A673 (cell line): ENCODE measurements at regions not wholly inside any gene's neighbourhood (a gene's known extent, or its start where the extent isn't known, plus 50 kb on each side); places are given as distances from the start of the nearest gene placed in this dataset.
A peak's percentile ranks its signal among the peaks of the same experiment; 100 is the strongest.

ENCODE experiments used
- BruUV-seq: library from RNA; stranded (reverse); fragments of 400-500 nt; replicated peaks from 2 replicates; lab custom pipeline; 2021; lab: Mats Ljungman, UMichigan
- CTCF ChIA-PET: fragments of 300-600 bp; sonication (Branson Sonifier 250); formaldehyde crosslinking; loops from one replicate; lab custom pipeline; 2022; ENCODE audit warnings: antibody characterized with exemption; lab: Charles Lee
- POLR2A ChIA-PET: fragments of 300-600 bp; sonication (Branson Sonifier 250); formaldehyde crosslinking; loops from one replicate; lab custom pipeline; 2022; ENCODE audit warnings: antibody characterized with exemption; ENCODE audit not compliant: low non-redundant PET; lab: Charles Lee
- DNase-seq: peaks from one replicate; pipeline ENCODE4 v3.0.0-alpha.2; 2015; ENCODE audit warnings: low spot score
- H3K27ac ChIP-seq: fragments of 200-600 bp; sonication (generic); 2 replicates; pipeline ENCODE4 v1.5.1; 2016; ENCODE audit warnings: mixed run types, low read depth, mild to moderate bottlenecking, mixed read lengths, antibody characterized with exemption, low read length; ENCODE audit not compliant: poor library complexity, severe bottlenecking
- H3K27me3 ChIP-seq: fragments of 200-600 bp; sonication (generic); replicated peaks from 2 replicates; pipeline ENCODE4 v1.6.1; 2017; ENCODE audit warnings: mixed run types, low read depth, mild to moderate bottlenecking, mixed read lengths, antibody characterized with exemption, low read length; ENCODE audit not compliant: insufficient read depth, poor library complexity
- H3K36me3 ChIP-seq: fragments of 200-600 bp; sonication (generic); 2 replicates; pipeline ENCODE4 v1.6.1; 2016; ENCODE audit warnings: mixed run types, mild to moderate bottlenecking, mixed read lengths, antibody characterized with exemption, low read length; ENCODE audit not compliant: insufficient read depth, poor library complexity, severe bottlenecking
- H3K4me1 ChIP-seq: fragments of 200-600 bp; sonication (generic); 2 replicates; pipeline ENCODE4 v1.6.1; 2017; ENCODE audit warnings: mixed run types, mild to moderate bottlenecking, mixed read lengths, antibody characterized with exemption, low read length; ENCODE audit not compliant: insufficient read depth, poor library complexity, severe bottlenecking
- H3K4me3 ChIP-seq: fragments of 200-600 bp; sonication (generic); 2 replicates; pipeline ENCODE4 v1.5.1; 2016; ENCODE audit warnings: low read depth, mixed run types, mild to moderate bottlenecking, mixed read lengths, low read length; ENCODE audit not compliant: poor library complexity, severe bottlenecking
- H3K9me3 ChIP-seq: fragments of 200-600 bp; sonication (generic); 2 replicates; pipeline ENCODE4 v1.6.1; 2016; ENCODE audit warnings: mixed run types, low read depth, mild to moderate bottlenecking, mixed read lengths, antibody characterized with exemption, low read length; ENCODE audit not compliant: poor library complexity, severe bottlenecking
- CTCF ChIP-seq: fragments of 300-800, 200-600 bp; sonication (generic); conservative IDR thresholded peaks from 2 replicates; pipeline ENCODE4 v1.5.1; 2017; ENCODE audit warnings: low read depth, mild to moderate bottlenecking, antibody characterized with exemption, low read length, moderate library complexity, mixed read lengths
- EZH2 ChIP-seq: fragments of 200-600 bp; sonication (generic); IDR thresholded peaks from 2 replicates; pipeline ENCODE4 v1.6.1; 2017; ENCODE audit warnings: borderline replicate concordance, low read depth, mild to moderate bottlenecking, mixed read lengths, antibody characterized with exemption, low read length; ENCODE audit not compliant: poor library complexity, severe bottlenecking
- intact Hi-C: fragments of 100-400 bp; cut with micrococcal nuclease; formaldehyde crosslinking; loops from one replicate; pipeline ENCODE4 v1.10.0; 2022; ENCODE audit not compliant: unreplicated experiment

GRCh38 chr6:74277777-74278186, 581.8 kb downstream of the CD109 start:
- H3K9me3 ChIP-seq, result no peaks in the 10 kb centered on the region
- POLR2A ChIA-PET, result no interaction called here
- H3K27me3 ChIP-seq, result no peaks in the 10 kb centered on the region
- BruUV-seq, result no TSS peak
- CTCF ChIA-PET, result no interaction called here
- TF ChIP-seq CTCF, result no peak
- no peak for TF ChIP-seq EZH2
- H3K27ac ChIP-seq, result no peak overlapping the region
- H3K4me3 ChIP-seq, result no peak overlapping the region
- no peaks in the 10 kb centered on the region for H3K4me1 ChIP-seq
- intact Hi-C loops, result no loop called here
- DNase-seq, result peak; percentile 56
- H3K36me3 ChIP-seq, result no peaks in the 10 kb centered on the region

- H3K27ac ChIP-seq, result no peak overlapping the region
- H3K4me3 ChIP-seq, result no peak overlapping the region
- DNase-seq, result no peak
- POLR2A ChIA-PET, result no interaction called here
- no peaks in the 10 kb centered on the region for H3K36me3 ChIP-seq
- H3K9me3 ChIP-seq, result no peaks in the 10 kb centered on the region
- BruUV-seq, result no TSS peak
- TF ChIP-seq EZH2, result no peak
- TF ChIP-seq CTCF, result no peak
- no peaks in the 10 kb centered on the region for H3K27me3 ChIP-seq
- intact Hi-C loops, result no loop called here
- no peaks in the 10 kb centered on the region for H3K4me1 ChIP-seq
- CTCF ChIA-PET, result no interaction called here
Measured at GRCh38 chr6:74273541-74273940, 577.5 kb downstream of the CD109 start.

- no peak for DNase-seq
- Histone ChIP-seq H3K4me1 (no peaks in the 10 kb centered on the region), H3K27ac (no peak overlapping the region), H3K4me3 (no peak overlapping the region), H3K36me3 (no peaks in the 10 kb centered on the region), H3K9me3 (no peaks in the 10 kb centered on the region), H3K27me3 (no peaks in the 10 kb centered on the region)
- no TSS peak for BruUV-seq
- ChIA-PET CTCF (no interaction called here), POLR2A (no interaction called here)
- TF ChIP-seq EZH2 (no peak), CTCF (no peak)
- intact Hi-C loops, result no loop called here
Measured at GRCh38 chr6:74269600-74269858, 573.5 kb downstream of the CD109 start.
